Stomach (tissue), 4 donors: ENCODE measurements at regions not wholly inside any gene's neighbourhood (a gene's known extent, or its start where the extent isn't known, plus 50 kb on each side); places are given as distances from the start of the nearest gene placed in this dataset.

ENCODE experiments used
- CTCF ChIP-seq, 7 experiments: fragments of 450-650 bp in 4 of 7; fragments of 200-600 bp in 3 of 7; sonication (generic) in 3 of 7; IDR thresholded peaks; one replicate each; pipeline ENCODE4 v1.5.1; 2016 to 2019; ENCODE audit warnings: antibody characterized with exemption in 7 of 7, control low read depth in 2 of 7, mild to moderate bottlenecking in 1 of 7
- EP300 ChIP-seq: sonication (generic); formaldehyde crosslinking; IDR thresholded peaks from one replicate; pipeline ENCODE4 v1.6.1; 2017; ENCODE audit warnings: antibody characterized with exemption
- POLR2A ChIP-seq, 4 donors: fragments of 450-650 bp; IDR thresholded peaks; one replicate each; pipeline ENCODE4 v1.6.1; 2016; ENCODE audit warnings: antibody characterized with exemption in 4 of 4, control low read depth in 2 of 4, mild to moderate bottlenecking in 1 of 4, moderate library complexity in 1 of 4
- POLR2AphosphoS5 ChIP-seq, 3 donors: sonication (generic); formaldehyde crosslinking; IDR thresholded peaks; one replicate each; pipeline ENCODE4 v1.6.1; 2016; ENCODE audit warnings: antibody characterized with exemption in 3 of 3

GRCh38 chr9:90987566-90987965, 185.9 kb downstream of the SYK start:
- TF ChIP-seq EP300 (no peak), POLR2AphosphoS5 (IDR thresholded peaks at IDR 0.05) (no peak), CTCF (IDR thresholded peaks at IDR 0.05) (no peak), POLR2A (IDR thresholded peaks at IDR 0.05) (no peak)
